ENCODE measurements at regions not wholly inside any gene's neighbourhood (a gene's known extent, or its start where the extent isn't known, plus 50 kb on each side); places are given as distances from the start of the nearest gene placed in this dataset.

DNA sequence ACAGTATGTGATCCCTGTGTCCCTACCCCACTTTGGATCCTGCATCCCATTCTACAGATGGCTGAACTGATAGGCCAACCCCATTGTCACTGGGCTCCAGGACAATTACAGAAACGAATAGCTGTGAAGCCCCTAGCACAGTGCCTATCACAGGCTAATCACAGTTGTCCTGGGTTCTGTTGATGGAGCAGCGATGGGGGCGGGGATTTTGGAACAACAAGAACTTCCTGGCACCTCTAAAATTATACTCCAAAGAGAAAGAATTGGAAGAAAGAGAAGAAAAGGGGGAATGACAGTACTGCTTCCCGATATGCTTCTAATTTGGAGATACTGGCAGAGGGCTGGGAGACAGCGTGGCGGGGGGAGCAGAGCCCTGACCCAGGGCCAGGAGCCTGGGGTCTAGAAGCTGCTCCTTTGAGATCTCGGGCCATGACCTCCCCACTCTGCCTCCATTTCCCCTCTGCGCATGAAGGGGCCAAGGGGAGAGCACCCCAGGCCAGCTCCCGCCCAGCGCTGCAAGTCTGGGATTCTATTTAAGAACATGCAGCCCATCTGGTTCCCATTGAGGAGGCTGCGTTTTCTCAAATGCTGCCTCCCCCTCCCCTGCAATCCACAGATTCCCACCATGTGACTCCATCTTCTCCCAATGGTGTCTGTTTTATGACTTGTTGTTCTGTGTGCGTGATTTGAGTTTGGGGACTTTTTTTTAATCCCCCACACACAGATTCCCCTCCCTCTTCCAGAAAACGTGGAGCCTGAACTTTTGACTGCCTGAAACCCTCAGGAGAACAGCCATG, 202.7 kb downstream of the CYP26B1 start:
- Mint-ChIP-seq H3K9me3 (ENCODE audit: low read depth, unreplicated experiment) (no peaks in the 10 kb centered on the region), H3K27me3 (ENCODE audit: unreplicated experiment) (peaks cover 24% of the 10 kb centered on the region), H3K27ac (ENCODE audit: unreplicated experiment) (no peak overlapping the region), H3K36me3 (ENCODE audit: insufficient read depth, unreplicated experiment) (no peaks in the 10 kb centered on the region), H3K4me3 (ENCODE audit: low read depth, unreplicated experiment) (no peak overlapping the region), H3K4me1 (ENCODE audit: low read depth, unreplicated experiment) (no peaks in the 10 kb centered on the region)
- no TSS peak for BruUV-seq (replicated peaks)
- intact Hi-C loops (cut with micrococcal nuclease; ENCODE audit: unreplicated experiment): no loop called here
- TF ChIP-seq, protein P1, sequence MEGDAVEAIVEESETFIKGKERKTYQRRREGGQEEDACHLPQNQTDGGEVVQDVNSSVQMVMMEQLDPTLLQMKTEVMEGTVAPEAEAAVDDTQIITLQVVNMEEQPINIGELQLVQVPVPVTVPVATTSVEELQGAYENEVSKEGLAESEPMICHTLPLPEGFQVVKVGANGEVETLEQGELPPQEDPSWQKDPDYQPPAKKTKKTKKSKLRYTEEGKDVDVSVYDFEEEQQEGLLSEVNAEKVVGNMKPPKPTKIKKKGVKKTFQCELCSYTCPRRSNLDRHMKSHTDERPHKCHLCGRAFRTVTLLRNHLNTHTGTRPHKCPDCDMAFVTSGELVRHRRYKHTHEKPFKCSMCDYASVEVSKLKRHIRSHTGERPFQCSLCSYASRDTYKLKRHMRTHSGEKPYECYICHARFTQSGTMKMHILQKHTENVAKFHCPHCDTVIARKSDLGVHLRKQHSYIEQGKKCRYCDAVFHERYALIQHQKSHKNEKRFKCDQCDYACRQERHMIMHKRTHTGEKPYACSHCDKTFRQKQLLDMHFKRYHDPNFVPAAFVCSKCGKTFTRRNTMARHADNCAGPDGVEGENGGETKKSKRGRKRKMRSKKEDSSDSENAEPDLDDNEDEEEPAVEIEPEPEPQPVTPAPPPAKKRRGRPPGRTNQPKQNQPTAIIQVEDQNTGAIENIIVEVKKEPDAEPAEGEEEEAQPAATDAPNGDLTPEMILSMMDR (IDR thresholded peaks at IDR 0.05; ENCODE audit: unreplicated experiment): no peak
- DNase-seq: no peak
- CTCF ChIA-PET: no interaction called here

DNA sequence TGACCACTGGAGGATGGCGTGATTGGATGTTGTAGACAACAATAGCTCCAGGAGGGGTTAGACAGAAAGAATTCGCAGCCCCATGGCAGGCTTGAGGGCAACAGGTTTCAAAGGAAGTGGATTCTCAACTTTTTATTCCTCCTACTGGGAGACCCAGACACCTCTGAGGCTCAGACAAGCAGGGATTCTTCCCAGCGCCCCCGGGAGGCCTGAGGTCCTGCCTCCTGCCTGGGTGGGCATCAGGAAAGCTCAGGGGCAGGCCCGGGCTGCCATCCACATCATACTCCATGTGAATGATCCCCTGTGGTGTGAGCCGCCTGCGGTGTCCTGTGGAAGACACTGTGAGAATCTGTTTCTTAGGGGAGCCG, 203.5 kb downstream of the CYP26B1 start:
- Mint-ChIP-seq H3K36me3 (ENCODE audit: insufficient read depth, unreplicated experiment) (no peaks in the 10 kb centered on the region), H3K9me3 (ENCODE audit: low read depth, unreplicated experiment) (no peaks in the 10 kb centered on the region), H3K4me3 (ENCODE audit: low read depth, unreplicated experiment) (no peak overlapping the region), H3K4me1 (ENCODE audit: low read depth, unreplicated experiment) (no peaks in the 10 kb centered on the region), H3K27me3 (ENCODE audit: unreplicated experiment) (peaks cover 29% of the 10 kb centered on the region), H3K27ac (ENCODE audit: unreplicated experiment) (no peak overlapping the region)
- TF ChIP-seq, protein P1 (IDR thresholded peaks at IDR 0.05; ENCODE audit: unreplicated experiment): no peak
- CTCF ChIA-PET: no interaction called here
- BruUV-seq (replicated peaks): no TSS peak
- DNase-seq: no peak
- intact Hi-C loops (cut with micrococcal nuclease; ENCODE audit: unreplicated experiment): no loop called here

DNA sequence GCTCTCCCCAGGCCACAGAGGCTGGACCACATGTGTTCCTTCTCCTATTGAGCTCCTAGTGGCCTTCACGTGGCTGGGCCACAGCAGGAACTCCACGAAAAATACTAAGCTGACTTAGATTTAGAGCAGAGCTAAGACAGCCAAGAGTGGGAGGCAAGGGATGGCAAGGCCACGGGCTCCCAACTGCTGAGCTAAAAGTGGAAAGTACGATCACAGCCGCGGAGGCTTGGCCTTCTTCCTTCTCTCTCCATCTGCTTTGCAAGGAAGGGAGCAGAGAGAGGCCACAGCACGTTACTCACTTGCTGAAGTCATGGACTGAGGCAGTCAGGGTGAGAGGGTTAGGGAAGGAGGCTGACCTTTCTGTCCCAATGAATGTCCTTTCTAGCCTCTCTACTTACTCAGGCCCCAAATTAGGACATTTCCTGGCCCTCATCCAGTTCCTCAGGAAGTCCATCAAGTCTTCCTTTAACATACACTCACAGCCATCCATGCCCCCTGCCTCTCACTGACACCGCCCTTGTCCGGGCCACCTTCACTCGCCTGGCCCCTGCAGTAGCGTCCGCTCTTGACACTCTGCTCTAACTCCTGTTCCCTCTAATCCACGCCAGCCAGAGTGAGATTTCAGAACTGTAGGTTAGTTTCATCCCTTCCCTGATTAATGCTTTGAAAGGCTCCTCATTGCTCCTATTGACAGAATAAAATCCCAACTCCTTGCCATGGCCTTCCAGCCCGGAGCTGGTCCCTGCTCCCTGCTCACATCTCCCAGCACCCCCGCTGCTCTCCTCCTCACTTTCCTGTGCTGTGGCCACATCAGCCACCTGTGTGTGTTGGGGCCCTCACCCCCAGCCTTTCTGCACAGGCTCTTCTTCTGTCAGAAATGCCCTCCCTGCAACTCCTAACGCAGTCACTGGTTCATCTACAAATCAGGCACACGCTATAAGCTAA, 204.2 kb downstream of the CYP26B1 start:
- Mint-ChIP-seq H3K36me3 (ENCODE audit: insufficient read depth, unreplicated experiment) (no peaks in the 10 kb centered on the region), H3K9me3 (ENCODE audit: low read depth, unreplicated experiment) (no peaks in the 10 kb centered on the region), H3K4me1 (ENCODE audit: low read depth, unreplicated experiment) (no peaks in the 10 kb centered on the region), H3K4me3 (ENCODE audit: low read depth, unreplicated experiment) (no peak overlapping the region), H3K27me3 (ENCODE audit: unreplicated experiment) (peaks cover 35% of the 10 kb centered on the region), H3K27ac (ENCODE audit: unreplicated experiment) (no peak overlapping the region)
- TF ChIP-seq, protein P1 (IDR thresholded peaks at IDR 0.05; ENCODE audit: unreplicated experiment): no peak
- CTCF ChIA-PET: no interaction called here
- no peak for DNase-seq
- no TSS peak for BruUV-seq (replicated peaks)
- intact Hi-C loops (cut with micrococcal nuclease; ENCODE audit: unreplicated experiment): no loop called here

DNA sequence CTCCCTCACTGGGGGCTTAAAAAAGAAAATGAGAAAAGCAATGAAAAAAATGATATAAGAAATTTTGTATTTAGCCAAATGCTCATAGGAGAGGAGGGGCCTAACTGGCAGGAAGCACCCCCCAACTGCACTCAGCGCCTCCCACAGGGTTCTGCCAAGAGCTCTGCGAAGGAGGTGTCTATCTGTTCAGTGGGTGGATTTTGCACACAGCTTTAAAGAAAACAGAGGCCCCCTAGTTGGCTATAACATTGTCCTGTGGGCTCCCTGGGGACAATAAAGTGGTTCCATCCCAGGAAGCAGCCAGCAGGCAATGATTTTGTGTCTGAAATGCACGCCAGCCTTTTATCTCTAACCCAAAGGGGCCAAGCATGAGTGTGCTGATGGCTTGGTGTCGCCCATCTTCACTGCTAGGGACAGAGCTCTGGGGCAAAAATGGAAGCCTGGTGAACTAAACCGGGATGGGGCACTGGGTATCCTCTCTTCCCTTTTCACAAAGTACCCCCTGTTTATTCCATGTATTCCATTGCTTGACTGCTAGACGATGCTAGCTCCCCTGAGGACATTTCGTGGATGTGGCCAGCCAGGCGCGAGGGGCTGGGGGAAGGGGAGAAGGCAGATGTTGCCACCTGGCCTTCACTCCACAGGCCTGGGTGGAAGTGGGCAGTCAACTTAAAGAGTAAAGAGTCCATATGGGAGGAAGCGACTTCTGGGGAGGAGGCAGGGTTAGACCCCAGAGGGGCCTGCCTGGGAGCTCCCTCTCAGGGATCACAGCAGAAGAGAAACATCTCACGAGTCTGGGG, 205.7 kb downstream of the CYP26B1 start:
- DNase-seq: no peak
- H3K27me3 Mint-ChIP-seq (ENCODE audit: unreplicated experiment): peaks cover 39% of the 10 kb centered on the region
- H3K36me3 Mint-ChIP-seq (ENCODE audit: insufficient read depth, unreplicated experiment): no peaks in the 10 kb centered on the region
- intact Hi-C loops (cut with micrococcal nuclease; ENCODE audit: unreplicated experiment): no loop called here
- H3K4me1 Mint-ChIP-seq (ENCODE audit: low read depth, unreplicated experiment): no peaks in the 10 kb centered on the region
- CTCF ChIA-PET: no interaction called here
- no peaks in the 10 kb centered on the region for H3K9me3 Mint-ChIP-seq (ENCODE audit: low read depth, unreplicated experiment)
- TF ChIP-seq, protein P1 (IDR thresholded peaks at IDR 0.05; ENCODE audit: unreplicated experiment): no peak
- no TSS peak for BruUV-seq (replicated peaks)
- H3K4me3 Mint-ChIP-seq (ENCODE audit: low read depth, unreplicated experiment): no peak overlapping the region
- no peak overlapping the region for H3K27ac Mint-ChIP-seq (ENCODE audit: unreplicated experiment)

Data from Calu3 (cell line).